PFSK-1 (cell line): ENCODE measurements at regions not wholly inside any gene's neighbourhood (a gene's known extent, or its start where the extent isn't known, plus 50 kb on each side); places are given as distances from the start of the nearest gene placed in this dataset.

Experiments used
- FOXP2 ChIP-seq: optimal IDR thresholded peaks from 2 replicates; pipeline ENCODE3; 2011; ENCODE audit warnings: borderline replicate concordance, control low read depth, inconsistent platforms; ENCODE audit not compliant: insufficient read depth; ENCODE audit errors: extremely low read length, extremely low read depth
- POLR2AphosphoS5 ChIP-seq: IDR thresholded peaks from 2 replicates; pipeline ENCODE4 v1.6.1; 2012; ENCODE audit warnings: low read depth, mild to moderate bottlenecking, control low read depth, low read length, moderate library complexity
- REST ChIP-seq, 2 experiments: IDR thresholded peaks; 2 replicates each; pipeline versions ENCODE4 v1.6.1 to v1.8.0; 2011 to 2012; ENCODE audit warnings: low read depth in 2 of 2, low read length in 2 of 2, control low read depth in 1 of 2, inconsistent platforms in 1 of 2, mild to moderate bottlenecking in 1 of 2, moderate library complexity in 1 of 2; ENCODE audit not compliant: insufficient read depth in 1 of 2
- SIN3A ChIP-seq: IDR thresholded peaks from 2 replicates; pipeline ENCODE4 v1.6.1; 2012; ENCODE audit warnings: mild to moderate bottlenecking, low read length, moderate library complexity, borderline replicate concordance; ENCODE audit not compliant: insufficient read depth
- TAF1 ChIP-seq: IDR thresholded peaks from 2 replicates; pipeline ENCODE4 v1.6.1; 2012; ENCODE audit warnings: low read length, control low read depth, borderline replicate concordance; ENCODE audit not compliant: insufficient read depth

- TF ChIP-seq REST (IDR thresholded peaks at IDR 0.05; ENCODE audit: insufficient read depth in 1 of 2, low read depth in 2 of 2, low read length in 2 of 2) (no peak), SIN3A (no peak), POLR2AphosphoS5 (no peak), FOXP2 (no peak), TAF1 (no peak)
Measured at GRCh38 chr5:92102313-92102712, 719.2 kb upstream of the ARRDC3 start.
